Kidney (tissue), 13 donors: ENCODE measurements at regions not wholly inside any gene's neighbourhood (a gene's known extent, or its start where the extent isn't known, plus 50 kb on each side); places are given as distances from the start of the nearest gene placed in this dataset.
"Not testable (repeated sequence)": the region's sequence is repeated elsewhere in the genome, so short reads cannot be mapped to it uniquely, and the experiment has no call there.

Source experiments
- DNase-seq, 5 donors: peaks; one replicate each; pipeline ENCODE4 v3.0.0-alpha.2; 2013 to 2020
- FAIRE-seq: peaks from 2 replicates; lab custom pipeline; 2012; peaks lifted over from hg19 to GRCh38; lab: Jason Lieb, UNC
- H3K27ac ChIP-seq, 2 donors: one replicate each; pipeline ENCODE4 v1.7.0; 2013; ENCODE audit warnings: low read depth in 2 of 2, low read length in 2 of 2, inconsistent platforms in 1 of 2
- H3K27me3 ChIP-seq: one replicate; pipeline ENCODE4 v1.7.1; 2013; ENCODE audit warnings: low read length, inconsistent platforms; ENCODE audit not compliant: control insufficient read depth, insufficient read depth
- H3K36me3 ChIP-seq, 3 donors: one replicate each; pipeline versions ENCODE4 v1.7.0 to v1.7.1; 2013; ENCODE audit warnings: low read length in 3 of 3, control low read depth in 1 of 3, inconsistent platforms in 1 of 3; ENCODE audit not compliant: insufficient read depth in 3 of 3, control insufficient read depth in 2 of 3
- H3K4me1 ChIP-seq, 3 donors: one replicate each; pipeline versions ENCODE4 v1.7.0 to v1.7.1; 2013; ENCODE audit warnings: low read length in 3 of 3, inconsistent platforms in 1 of 3, low read depth in 1 of 3; ENCODE audit not compliant: control insufficient read depth in 2 of 3, insufficient read depth in 2 of 3
- H3K4me3 ChIP-seq, 3 donors: one replicate each; pipeline versions ENCODE4 v1.7.0 to v1.8.1; 2013; ENCODE audit warnings: low read length in 3 of 3, control low read depth in 1 of 3, inconsistent platforms in 1 of 3
- H3K9ac ChIP-seq, 3 donors: one replicate each; pipeline versions ENCODE4 v1.7.0 to v1.7.1; 2013; ENCODE audit warnings: low read length in 3 of 3, control low read depth in 1 of 3, inconsistent platforms in 1 of 3
- H3K9me3 ChIP-seq, 3 donors: one replicate each; pipeline versions ENCODE4 v1.7.0 to v1.7.1; 2013; ENCODE audit warnings: low read length in 3 of 3, control low read depth in 1 of 3, inconsistent platforms in 1 of 3; ENCODE audit not compliant: control insufficient read depth in 2 of 3, insufficient read depth in 1 of 3
- CTCF ChIP-seq: IDR thresholded peaks from 3 replicates; pipeline ENCODE4 v1.5.1; 2012; ENCODE audit warnings: mild to moderate bottlenecking, moderate library complexity, borderline replicate concordance; ENCODE audit not compliant: insufficient read depth; ENCODE audit errors: extremely low read depth
- intact Hi-C: fragments of 100-400 bp; cut with DNase I; formaldehyde crosslinking; loops from one replicate; pipeline ENCODE4 v1.11.1; 2022
- donor health status: control.
- donor health status: control.
- donor health status: control.
- donor health status: control.
- donor health status: control.
- donor health status: DM: yes; HTN: yes; CAD: no.
- donor health status: Normal renal cell carcinoma (clear cell type).

GRCh38 chrX:747176-747575 lies 116.6 kb downstream of the SHOX start:
- no peak for TF ChIP-seq CTCF
- no peak overlapping the region for H3K27ac ChIP-seq
- H3K36me3 ChIP-seq = no peaks in the 10 kb centered on the region
- H3K9ac ChIP-seq = no peak overlapping the region
- FAIRE-seq (no peak), DNase-seq (no peak)
- H3K9me3 ChIP-seq = peaks cover 0 to 8% (median 0%) of the 10 kb centered on the region in 3 donors
- no peak overlapping the region for H3K4me3 ChIP-seq
- H3K27me3 ChIP-seq = no peaks in the 10 kb centered on the region
- H3K4me1 ChIP-seq = no peaks in the 10 kb centered on the region
- intact Hi-C loops = no loop called here

GRCh38 chrX:739611-740010 lies 109.0 kb downstream of the SHOX start:
- DNase-seq = no peak
- peaks cover 0 to 2% (median 0%) of the 10 kb centered on the region in 3 donors for H3K4me1 ChIP-seq
- no peak for FAIRE-seq
- H3K4me3 ChIP-seq = no peak overlapping the region
- H3K27ac ChIP-seq = no peak overlapping the region
- H3K9me3 ChIP-seq = peaks cover 0 to 4% (median 0%) of the 10 kb centered on the region in 3 donors
- no peaks in the 10 kb centered on the region for H3K27me3 ChIP-seq
- intact Hi-C loops = no loop called here
- H3K36me3 ChIP-seq = no peaks in the 10 kb centered on the region
- no peak overlapping the region for H3K9ac ChIP-seq
- TF ChIP-seq CTCF = no peak

- H3K27ac ChIP-seq, H3K27me3 ChIP-seq, H3K9ac ChIP-seq, FAIRE-seq, intact Hi-C loops, H3K36me3 ChIP-seq, H3K4me3 ChIP-seq, H3K4me1 ChIP-seq, DNase-seq, H3K9me3 ChIP-seq: not testable (repeated sequence)
Observed at GRCh38 chrX:737021-737420, 106.4 kb downstream of the SHOX start.

- Histone ChIP-seq H3K4me1 (peaks cover 0 to 2% (median 0%) of the 10 kb centered on the region in 3 donors), H3K36me3 (no peaks in the 10 kb centered on the region), H3K27ac (no peak overlapping the region), H3K4me3 (no peak overlapping the region), H3K27me3 (no peaks in the 10 kb centered on the region), H3K9me3 (peaks cover 0 to 4% (median 0%) of the 10 kb centered on the region in 3 donors), H3K9ac (no peak overlapping the region)
- DNase-seq (no peak), FAIRE-seq (no peak)
- no peak for TF ChIP-seq CTCF
- intact Hi-C loops = no loop called here
Observed at GRCh38 chrX:734362-734761, 103.8 kb downstream of the SHOX start.
